ENCODE measurements at regions not wholly inside any gene's neighbourhood (a gene's known extent, or its start where the extent isn't known, plus 50 kb on each side); places are given as distances from the start of the nearest gene placed in this dataset.

DNA sequence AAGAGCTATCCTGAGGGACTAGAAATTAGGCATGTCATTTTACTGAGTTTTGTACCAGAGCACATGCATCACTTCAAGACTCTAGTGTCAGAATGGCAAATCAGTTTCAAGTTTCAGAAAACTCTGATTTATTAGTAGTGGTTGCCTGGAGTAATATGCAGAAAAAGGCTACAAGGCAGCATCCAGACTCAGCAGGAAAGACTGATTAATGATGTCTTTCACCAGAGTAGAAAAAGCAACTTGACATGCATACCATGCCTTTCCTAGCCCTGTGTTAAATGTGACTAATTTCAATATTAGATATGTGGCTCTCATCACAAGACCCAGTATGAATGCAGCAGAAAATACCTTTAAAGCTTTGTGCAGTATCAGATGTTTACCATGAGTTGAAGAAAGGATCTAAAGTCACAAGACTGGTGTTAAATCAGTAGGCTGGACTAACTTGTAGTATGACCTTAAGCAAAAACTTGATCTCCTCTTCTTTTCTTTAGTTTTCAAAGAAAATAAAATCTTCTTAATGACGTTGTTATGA, 1251.2 kb upstream of the C9orf72 start:
- no peak for TF ChIP-seq CTCF (IDR thresholded peaks at IDR 0.05)
- TF ChIP-seq EP300 (IDR thresholded peaks at IDR 0.05): no peak

Measured in ovary (tissue), 3 donors.